ENCODE measurements at regions not wholly inside any gene's neighbourhood (a gene's known extent, or its start where the extent isn't known, plus 50 kb on each side); places are given as distances from the start of the nearest gene placed in this dataset.
"Not testable (repeated sequence)": the region's sequence is repeated elsewhere in the genome, so short reads cannot be mapped to it uniquely, and the experiment has no call there.

- TF ChIP-seq EZH2 (IDR thresholded peaks at IDR 0.05; ENCODE audit: insufficient read depth, low read length), result not testable (repeated sequence)
- TF ChIP-seq, protein P1, sequence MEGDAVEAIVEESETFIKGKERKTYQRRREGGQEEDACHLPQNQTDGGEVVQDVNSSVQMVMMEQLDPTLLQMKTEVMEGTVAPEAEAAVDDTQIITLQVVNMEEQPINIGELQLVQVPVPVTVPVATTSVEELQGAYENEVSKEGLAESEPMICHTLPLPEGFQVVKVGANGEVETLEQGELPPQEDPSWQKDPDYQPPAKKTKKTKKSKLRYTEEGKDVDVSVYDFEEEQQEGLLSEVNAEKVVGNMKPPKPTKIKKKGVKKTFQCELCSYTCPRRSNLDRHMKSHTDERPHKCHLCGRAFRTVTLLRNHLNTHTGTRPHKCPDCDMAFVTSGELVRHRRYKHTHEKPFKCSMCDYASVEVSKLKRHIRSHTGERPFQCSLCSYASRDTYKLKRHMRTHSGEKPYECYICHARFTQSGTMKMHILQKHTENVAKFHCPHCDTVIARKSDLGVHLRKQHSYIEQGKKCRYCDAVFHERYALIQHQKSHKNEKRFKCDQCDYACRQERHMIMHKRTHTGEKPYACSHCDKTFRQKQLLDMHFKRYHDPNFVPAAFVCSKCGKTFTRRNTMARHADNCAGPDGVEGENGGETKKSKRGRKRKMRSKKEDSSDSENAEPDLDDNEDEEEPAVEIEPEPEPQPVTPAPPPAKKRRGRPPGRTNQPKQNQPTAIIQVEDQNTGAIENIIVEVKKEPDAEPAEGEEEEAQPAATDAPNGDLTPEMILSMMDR (IDR thresholded peaks at IDR 0.05; ENCODE audit: insufficient read depth, low read depth, low read length), result not testable (repeated sequence)
These were observed 138.2 kb upstream of the HMX1 start for GRCh38 chr4:9009792-9010191.

Data from astrocyte (in vitro differentiated cells and primary cell).